HepG2 (cell line): ENCODE measurements at regions not wholly inside any gene's neighbourhood (a gene's known extent, or its start where the extent isn't known, plus 50 kb on each side); places are given as distances from the start of the nearest gene placed in this dataset.

Experiments used
- AHDC1 ChIP-seq: sonication (generic); formaldehyde crosslinking; IDR thresholded peaks from 2 replicates; pipeline ENCODE4 v1.5.1; 2020; ENCODE audit warnings: mild to moderate bottlenecking, missing genetic modification reagents, borderline replicate concordance
- SRSF9 ChIP-seq: fragments of 200-400 bp; formaldehyde crosslinking; IDR thresholded peaks from 2 replicates; pipeline ENCODE4 v1.6.1; 2018; ENCODE audit warnings: borderline replicate concordance, mild to moderate bottlenecking, low read depth, low read length; ENCODE audit not compliant: insufficient read depth, poor library complexity, severe bottlenecking
- ZNF335 ChIP-seq: sonication (generic); formaldehyde crosslinking; IDR thresholded peaks from 2 replicates; pipeline ENCODE4 v1.4.0; 2020; ENCODE audit warnings: missing genetic modification reagents
- ZNF496 ChIP-seq: sonication (generic); formaldehyde crosslinking; IDR thresholded peaks from 2 replicates; pipeline ENCODE4 v1.8.1; 2023; ENCODE audit warnings: mild to moderate bottlenecking, moderate library complexity, missing genetic modification reagents; ENCODE audit not compliant: insufficient replicate concordance
- ZNF773 ChIP-seq: sonication (generic); formaldehyde crosslinking; IDR thresholded peaks from 2 replicates; pipeline ENCODE4 v1.4.0; 2020; ENCODE audit warnings: missing genetic modification reagents, borderline replicate concordance
- TF ChIP-seq, protein P1 (sequence below): sonication (generic); formaldehyde crosslinking; IDR thresholded peaks from 2 replicates; pipeline ENCODE4 v1.5.1; 2020; ENCODE audit warnings: mild to moderate bottlenecking, missing genetic modification reagents

- TF ChIP-seq, protein P1, sequence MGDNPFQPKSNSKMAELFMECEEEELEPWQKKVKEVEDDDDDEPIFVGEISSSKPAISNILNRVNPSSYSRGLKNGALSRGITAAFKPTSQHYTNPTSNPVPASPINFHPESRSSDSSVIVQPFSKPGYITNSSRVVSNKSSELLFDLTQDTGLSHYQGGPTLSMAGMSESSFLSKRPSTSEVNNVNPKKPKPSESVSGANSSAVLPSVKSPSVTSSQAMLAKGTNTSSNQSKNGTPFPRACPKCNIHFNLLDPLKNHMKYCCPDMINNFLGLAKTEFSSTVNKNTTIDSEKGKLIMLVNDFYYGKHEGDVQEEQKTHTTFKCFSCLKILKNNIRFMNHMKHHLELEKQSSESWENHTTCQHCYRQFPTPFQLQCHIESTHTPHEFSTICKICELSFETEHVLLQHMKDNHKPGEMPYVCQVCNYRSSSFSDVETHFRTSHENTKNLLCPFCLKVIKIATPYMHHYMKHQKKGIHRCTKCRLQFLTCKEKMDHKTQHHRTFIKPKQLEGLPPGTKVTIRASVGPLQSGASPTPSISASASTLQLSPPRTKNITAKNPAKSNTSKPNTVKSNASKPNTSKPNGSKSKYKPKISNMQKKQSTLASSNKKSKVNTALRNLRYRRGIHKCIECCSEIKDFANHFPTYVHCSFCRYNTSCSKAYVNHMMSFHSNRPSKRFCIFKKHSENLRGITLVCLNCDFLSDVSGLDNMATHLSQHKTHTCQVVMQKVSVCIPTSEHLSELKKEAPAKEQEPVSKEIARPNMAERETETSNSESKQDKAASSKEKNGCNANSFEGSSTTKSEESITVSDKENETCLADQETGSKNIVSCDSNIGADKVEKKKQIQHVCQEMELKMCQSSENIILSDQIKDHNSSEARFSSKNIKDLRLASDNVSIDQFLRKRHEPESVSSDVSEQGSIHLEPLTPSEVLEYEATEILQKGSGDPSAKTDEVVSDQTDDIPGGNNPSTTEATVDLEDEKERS (CRISPR knock-in tag) = no peak
- TF ChIP-seq AHDC1 (no peak), ZNF496 (CRISPR knock-in tag) (no peak), SRSF9 (no peak), ZNF335 (no peak), ZNF773 (CRISPR knock-in tag) (no peak)
Observed at GRCh38 chr14:75338398-75338797, 59.8 kb downstream of the FOS start (continued).
